ENCODE measurements at regions not wholly inside any gene's neighbourhood (a gene's known extent, or its start where the extent isn't known, plus 50 kb on each side); places are given as distances from the start of the nearest gene placed in this dataset.

DNA sequence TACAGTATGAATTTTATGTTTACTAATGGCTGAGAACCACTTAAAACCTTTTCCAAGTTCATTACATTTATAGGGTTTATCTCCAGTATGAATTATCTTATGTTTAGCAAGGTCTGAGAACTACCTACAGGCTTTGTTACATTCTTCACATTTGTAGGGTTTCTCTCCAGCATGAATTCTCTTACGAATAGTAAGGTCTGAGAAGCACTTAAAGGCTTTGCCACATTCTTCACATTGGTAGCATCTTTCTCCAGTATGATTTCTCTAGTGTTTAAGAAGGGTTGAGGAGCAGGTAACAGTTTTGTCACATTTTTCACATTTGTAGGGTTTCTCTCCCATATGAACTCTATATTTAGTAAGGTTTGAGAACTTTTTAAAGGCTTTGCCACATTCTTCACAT lies 1127.4 kb downstream of the EFNA5 start:
- TF ChIP-seq ZNF521 (tag by site-specific recombination; IDR thresholded peaks at IDR 0.05), result no peak
- TF ChIP-seq, protein P1, sequence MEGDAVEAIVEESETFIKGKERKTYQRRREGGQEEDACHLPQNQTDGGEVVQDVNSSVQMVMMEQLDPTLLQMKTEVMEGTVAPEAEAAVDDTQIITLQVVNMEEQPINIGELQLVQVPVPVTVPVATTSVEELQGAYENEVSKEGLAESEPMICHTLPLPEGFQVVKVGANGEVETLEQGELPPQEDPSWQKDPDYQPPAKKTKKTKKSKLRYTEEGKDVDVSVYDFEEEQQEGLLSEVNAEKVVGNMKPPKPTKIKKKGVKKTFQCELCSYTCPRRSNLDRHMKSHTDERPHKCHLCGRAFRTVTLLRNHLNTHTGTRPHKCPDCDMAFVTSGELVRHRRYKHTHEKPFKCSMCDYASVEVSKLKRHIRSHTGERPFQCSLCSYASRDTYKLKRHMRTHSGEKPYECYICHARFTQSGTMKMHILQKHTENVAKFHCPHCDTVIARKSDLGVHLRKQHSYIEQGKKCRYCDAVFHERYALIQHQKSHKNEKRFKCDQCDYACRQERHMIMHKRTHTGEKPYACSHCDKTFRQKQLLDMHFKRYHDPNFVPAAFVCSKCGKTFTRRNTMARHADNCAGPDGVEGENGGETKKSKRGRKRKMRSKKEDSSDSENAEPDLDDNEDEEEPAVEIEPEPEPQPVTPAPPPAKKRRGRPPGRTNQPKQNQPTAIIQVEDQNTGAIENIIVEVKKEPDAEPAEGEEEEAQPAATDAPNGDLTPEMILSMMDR (tag by site-specific recombination; IDR thresholded peaks at IDR 0.05), result no peak

All from HEK293 (cell line).